HK-2 (cell line): ENCODE measurements at regions not wholly inside any gene's neighbourhood (a gene's known extent, or its start where the extent isn't known, plus 50 kb on each side); places are given as distances from the start of the nearest gene placed in this dataset.

Experiments
- DNase-seq: peaks from one replicate; pipeline ENCODE4 v3.0.0-alpha.2; 2018; ENCODE audit not compliant: unreplicated experiment

- no peak for DNase-seq
Observed at GRCh38 chr15:48041454-48041853, 79.3 kb upstream of the SLC24A5 start.

- DNase-seq: no peak
Observed at GRCh38 chr15:48046813-48047438, 73.9 kb upstream of the SLC24A5 start.

- DNase-seq: no peak
Observed at GRCh38 chr15:48049736-48050135, 71.1 kb upstream of the SLC24A5 start.

DNA sequence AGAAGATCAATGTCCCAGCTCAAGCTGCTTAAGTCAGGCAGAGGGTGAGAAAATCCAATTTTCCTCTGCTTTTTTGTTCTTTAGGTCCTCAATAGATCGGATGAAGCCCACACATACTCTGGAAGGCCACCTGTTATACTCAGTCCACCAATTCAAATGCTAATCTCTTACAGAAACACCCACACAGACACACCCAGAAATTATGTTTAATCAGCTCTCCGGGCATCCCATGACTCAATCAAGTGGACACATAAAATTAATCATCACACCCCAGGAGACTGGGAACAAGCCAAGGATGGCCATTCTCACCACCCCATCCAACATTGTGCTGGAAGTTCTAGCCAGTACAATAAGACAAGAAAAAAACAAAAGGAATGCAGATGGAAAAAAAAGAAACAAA is 67.8 kb upstream of the SLC24A5 start:
- no peak for DNase-seq

DNA sequence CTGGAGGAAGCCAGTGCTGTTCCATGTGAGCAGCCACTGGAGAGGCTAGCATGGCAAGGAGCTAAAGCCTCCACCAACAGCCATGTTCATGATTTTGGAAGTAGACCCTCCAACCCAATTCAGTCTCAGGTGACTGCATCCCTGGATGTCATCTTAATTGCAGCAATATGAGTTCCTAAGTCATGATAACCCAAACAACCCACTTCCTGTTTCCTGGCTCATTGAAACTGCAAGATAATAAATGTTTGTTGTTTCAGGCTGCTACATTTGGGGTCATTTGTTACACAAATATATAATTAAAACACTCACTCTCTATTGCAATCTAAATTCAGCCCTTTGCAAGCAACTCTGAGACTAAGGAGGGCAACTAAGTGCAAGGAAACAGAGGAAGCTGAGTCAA is 62.4 kb upstream of the SLC24A5 start:
- DNase-seq: no peak

DNA sequence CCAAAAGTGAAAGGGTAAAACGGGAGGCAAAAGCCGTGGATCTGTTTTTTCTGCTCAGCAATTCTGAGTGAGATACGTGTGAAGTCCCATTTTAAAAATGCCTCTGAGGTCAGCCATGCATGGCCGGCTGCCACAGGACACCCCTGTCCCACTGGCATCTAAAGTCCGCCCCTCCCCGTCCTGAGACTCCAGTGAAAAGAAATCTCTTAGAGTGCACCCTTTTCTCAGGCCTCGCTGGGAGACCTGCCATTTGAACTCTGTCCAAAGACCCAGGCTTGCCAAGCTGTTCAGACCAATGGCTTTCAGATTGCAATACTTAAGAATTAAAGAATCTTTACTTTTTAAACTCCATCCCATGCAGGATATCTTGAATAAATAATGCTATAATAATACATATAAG is 61.0 kb upstream of the SLC24A5 start:
- no peak for DNase-seq

DNA sequence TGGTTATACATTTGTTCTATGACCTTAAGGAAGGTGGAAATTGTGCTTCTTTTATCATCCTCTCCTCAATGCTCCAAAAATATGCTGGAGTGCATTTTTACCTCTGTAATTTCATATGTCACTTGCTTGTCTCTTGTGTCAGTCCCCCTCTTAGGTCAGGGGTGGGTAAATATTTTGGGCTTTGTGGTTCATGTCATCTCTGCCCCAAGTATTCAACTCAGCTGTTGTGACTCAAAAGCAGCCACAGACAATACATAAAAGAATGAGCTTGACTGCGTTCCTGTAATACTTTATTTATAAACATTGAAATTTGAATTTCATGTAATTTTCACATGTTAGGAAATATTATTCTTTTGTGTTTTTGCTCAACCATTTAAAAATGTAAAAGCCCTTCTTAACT is 60.4 kb upstream of the SLC24A5 start:
- no peak for DNase-seq

DNA sequence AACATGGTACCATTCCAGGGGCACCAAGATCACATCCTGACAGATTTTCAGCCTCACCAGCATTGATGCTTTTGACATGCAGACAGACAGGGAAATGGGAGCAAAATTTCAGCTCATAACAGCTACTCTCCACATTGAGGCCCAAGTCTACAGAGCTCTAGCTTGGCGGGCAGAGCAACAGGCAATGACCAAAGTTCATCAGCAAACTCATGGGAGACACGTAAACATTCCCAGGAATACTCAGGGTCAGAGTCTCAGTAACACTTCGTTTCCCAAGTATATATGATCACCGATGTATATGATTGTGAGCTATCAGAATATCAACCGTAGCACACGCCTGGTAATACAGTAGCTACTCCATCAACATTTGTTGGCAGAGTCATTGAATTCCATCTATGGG is 59.2 kb upstream of the SLC24A5 start:
- no peak for DNase-seq

DNA sequence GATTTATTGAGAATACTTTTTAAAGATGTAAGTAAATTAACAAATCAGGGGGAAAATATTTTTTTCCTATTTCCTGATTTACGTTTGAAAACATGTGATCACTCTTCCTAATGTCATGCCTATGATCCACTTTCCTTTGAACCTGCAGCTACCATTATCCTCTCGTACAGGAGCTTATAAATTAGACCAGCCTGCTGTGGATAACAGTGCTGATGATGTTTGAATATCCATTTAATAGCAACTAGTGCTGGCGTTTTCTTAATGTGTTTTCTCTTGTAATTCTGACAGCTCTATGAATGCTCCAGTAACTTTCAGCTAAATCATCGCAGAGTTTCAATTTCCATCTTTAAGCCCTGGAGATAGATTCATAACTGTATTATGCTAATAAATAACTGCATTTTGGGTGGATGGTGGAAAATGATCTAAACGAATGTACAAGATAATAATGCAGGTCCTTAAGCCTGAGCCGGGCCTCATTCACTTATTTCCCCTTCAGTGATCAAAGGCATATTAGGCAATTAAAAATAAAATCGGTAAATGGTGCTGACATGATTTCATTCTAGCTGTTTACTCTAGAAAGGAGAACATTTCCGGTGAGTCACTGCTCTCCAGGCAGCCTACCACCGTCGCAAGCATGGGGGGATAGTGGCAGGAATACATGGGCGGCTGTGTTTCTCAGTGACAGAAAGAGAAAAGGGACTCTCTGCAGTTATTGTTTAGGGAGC is 58.5 kb upstream of the SLC24A5 start:
- DNase-seq: peak; percentile 2

DNA sequence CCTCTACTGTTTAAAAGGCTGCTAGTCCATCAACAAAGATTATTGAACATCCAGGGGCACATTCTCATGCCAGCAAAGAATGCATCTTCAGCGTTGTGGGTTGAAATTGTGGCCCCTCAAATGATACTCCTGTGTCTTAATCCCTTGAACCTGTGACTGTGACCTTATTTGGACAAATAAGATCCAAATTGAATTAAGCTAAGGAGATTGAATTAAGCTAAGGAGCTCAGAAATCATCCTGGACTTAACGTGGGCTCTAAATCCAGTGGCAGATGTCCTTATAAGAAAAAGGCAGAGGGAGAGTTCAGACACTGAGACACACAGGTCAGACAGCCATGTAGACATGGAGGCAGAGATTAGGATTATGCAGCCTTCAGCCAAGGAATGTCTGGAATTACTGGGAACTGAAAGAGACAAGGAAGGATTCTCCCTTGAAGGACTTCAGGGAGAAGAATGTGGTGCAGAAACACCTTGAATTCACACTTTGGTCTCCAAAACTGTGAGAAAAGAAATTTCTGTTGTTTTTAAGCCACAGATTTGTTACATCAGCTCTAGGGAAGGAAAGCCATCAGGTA is 57.3 kb upstream of the SLC24A5 start:
- no peak for DNase-seq

DNA sequence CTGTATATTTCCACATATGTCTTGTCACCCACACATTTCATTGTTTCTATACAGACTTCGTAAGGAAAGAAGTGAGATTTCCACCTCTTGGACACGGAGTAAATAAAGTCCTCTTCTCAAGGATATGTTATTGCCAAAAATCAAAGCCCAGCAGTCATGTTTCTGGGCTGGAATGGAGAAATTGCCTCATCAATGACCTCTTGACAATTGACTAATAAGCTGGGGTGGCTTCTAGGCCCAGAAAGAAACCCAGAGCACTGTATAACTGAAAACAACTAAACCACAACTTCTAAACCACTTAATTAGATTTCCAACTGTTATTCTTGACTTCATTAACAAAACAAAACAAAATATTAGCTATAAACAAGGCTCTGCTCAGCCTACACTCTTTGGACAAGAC is 56.4 kb upstream of the SLC24A5 start:
- no peak for DNase-seq

- DNase-seq: no peak
Observed at GRCh38 chr15:48066456-48066855, 54.3 kb upstream of the SLC24A5 start.
